HepG2 (cell line): ENCODE measurements at regions not wholly inside any gene's neighbourhood (a gene's known extent, or its start where the extent isn't known, plus 50 kb on each side); places are given as distances from the start of the nearest gene placed in this dataset.

ENCODE experiments used
- ARNT ChIP-seq: fragments of 450-650 bp; IDR thresholded peaks from 2 replicates; pipeline ENCODE4 v1.6.1; 2017
- CBFB ChIP-seq: sonication (generic); formaldehyde crosslinking; IDR thresholded peaks from 2 replicates; pipeline ENCODE4 v1.4.0; 2020; ENCODE audit warnings: missing genetic modification reagents
- CREB1 ChIP-seq, 2 experiments: fragments of 450-650 bp in 1 of 2; IDR thresholded peaks; 2 replicates each; pipeline ENCODE4 v1.6.1; 2016 to 2017; ENCODE audit warnings: control low read depth in 1 of 2, mild to moderate bottlenecking in 1 of 2, missing compliant biosample characterization in 1 of 2, missing genetic modification characterization in 1 of 2
- DMAP1 ChIP-seq: IDR thresholded peaks from 2 replicates; pipeline ENCODE4 v1.6.1; 2016
- EEA1 ChIP-seq: sonication (generic); formaldehyde crosslinking; IDR thresholded peaks from 2 replicates; pipeline ENCODE4 v1.5.1; 2020; ENCODE audit warnings: mild to moderate bottlenecking, missing genetic modification reagents, borderline replicate concordance
- KLF6 ChIP-seq: IDR thresholded peaks from 2 replicates; pipeline ENCODE4 v1.8.0; 2016; ENCODE audit warnings: missing biosample characterization, missing genetic modification reagents
- MTF2 ChIP-seq: sonication (generic); formaldehyde crosslinking; IDR thresholded peaks from 2 replicates; pipeline ENCODE4 v1.5.0; 2020; ENCODE audit warnings: missing genetic modification reagents, borderline replicate concordance
- RFXAP ChIP-seq: sonication (generic); formaldehyde crosslinking; IDR thresholded peaks from 2 replicates; pipeline ENCODE4 v1.4.0; 2020; ENCODE audit warnings: missing genetic modification reagents, borderline replicate concordance
- ZNF510 ChIP-seq: sonication (generic); formaldehyde crosslinking; IDR thresholded peaks from 2 replicates; pipeline ENCODE4 v1.4.0; 2020; ENCODE audit warnings: low read depth, mild to moderate bottlenecking, missing genetic modification reagents
- TF ChIP-seq, protein P1 (sequence below): sonication (generic); formaldehyde crosslinking; IDR thresholded peaks from 2 replicates; pipeline ENCODE4 v1.9.0; 2022; ENCODE audit warnings: low read depth, missing genetic modification reagents
- TF ChIP-seq, protein P2 (sequence below): sonication (generic); formaldehyde crosslinking; IDR thresholded peaks from 2 replicates; pipeline ENCODE4 v1.4.0; 2020; ENCODE audit warnings: missing genetic modification reagents
- TF ChIP-seq, protein P3 (sequence below): sonication (generic); formaldehyde crosslinking; IDR thresholded peaks from 2 replicates; pipeline ENCODE4 v1.4.0; 2020; ENCODE audit warnings: missing genetic modification reagents, mild to moderate bottlenecking, borderline replicate concordance
- TF ChIP-seq, protein P4 (sequence below): IDR thresholded peaks from 2 replicates; pipeline ENCODE4 v1.6.1; 2018; ENCODE audit warnings: missing genetic modification reagents

DNA sequence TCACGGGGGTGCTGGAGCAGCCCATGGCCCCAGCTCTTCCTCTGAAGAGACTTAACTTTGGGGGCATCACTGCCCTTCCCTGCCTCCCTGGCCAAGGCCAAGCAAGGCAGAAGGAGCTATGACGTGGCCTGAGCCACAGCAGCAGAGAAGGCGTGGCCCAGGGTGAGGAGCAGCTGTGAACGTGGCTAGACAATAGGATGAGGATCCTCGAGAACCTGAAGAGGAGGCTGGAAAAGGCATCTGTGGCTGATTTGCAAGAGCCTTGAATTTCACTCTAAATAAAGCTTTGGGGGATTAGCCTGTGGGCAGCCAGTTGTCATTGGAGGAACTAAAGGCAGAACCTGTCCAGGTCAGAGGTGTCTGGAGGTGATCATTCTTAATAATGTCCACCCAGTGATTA, 652.9 kb upstream of the ID2 start:
- no peak for TF ChIP-seq EEA1 (CRISPR knock-in tag)
- no peak for TF ChIP-seq CREB1 (IDR thresholded peaks at IDR 0.05)
- no peak for TF ChIP-seq CREB1 (CRISPR knock-in tag; IDR thresholded peaks at IDR 0.05)
- TF ChIP-seq CBFB (CRISPR knock-in tag) = no peak
- TF ChIP-seq, protein P1, sequence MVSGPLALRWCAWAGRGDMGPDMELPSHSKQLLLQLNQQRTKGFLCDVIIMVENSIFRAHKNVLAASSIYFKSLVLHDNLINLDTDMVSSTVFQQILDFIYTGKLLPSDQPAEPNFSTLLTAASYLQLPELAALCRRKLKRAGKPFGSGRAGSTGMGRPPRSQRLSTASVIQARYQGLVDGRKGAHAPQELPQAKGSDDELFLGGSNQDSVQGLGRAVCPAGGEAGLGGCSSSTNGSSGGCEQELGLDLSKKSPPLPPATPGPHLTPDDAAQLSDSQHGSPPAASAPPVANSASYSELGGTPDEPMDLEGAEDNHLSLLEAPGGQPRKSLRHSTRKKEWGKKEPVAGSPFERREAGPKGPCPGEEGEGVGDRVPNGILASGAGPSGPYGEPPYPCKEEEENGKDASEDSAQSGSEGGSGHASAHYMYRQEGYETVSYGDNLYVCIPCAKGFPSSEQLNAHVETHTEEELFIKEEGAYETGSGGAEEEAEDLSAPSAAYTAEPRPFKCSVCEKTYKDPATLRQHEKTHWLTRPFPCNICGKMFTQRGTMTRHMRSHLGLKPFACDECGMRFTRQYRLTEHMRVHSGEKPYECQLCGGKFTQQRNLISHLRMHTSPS (CRISPR knock-in tag) = no peak
- TF ChIP-seq, protein P2, sequence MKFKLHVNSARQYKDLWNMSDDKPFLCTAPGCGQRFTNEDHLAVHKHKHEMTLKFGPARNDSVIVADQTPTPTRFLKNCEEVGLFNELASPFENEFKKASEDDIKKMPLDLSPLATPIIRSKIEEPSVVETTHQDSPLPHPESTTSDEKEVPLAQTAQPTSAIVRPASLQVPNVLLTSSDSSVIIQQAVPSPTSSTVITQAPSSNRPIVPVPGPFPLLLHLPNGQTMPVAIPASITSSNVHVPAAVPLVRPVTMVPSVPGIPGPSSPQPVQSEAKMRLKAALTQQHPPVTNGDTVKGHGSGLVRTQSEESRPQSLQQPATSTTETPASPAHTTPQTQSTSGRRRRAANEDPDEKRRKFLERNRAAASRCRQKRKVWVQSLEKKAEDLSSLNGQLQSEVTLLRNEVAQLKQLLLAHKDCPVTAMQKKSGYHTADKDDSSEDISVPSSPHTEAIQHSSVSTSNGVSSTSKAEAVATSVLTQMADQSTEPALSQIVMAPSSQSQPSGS = no peak
- TF ChIP-seq, protein P3, sequence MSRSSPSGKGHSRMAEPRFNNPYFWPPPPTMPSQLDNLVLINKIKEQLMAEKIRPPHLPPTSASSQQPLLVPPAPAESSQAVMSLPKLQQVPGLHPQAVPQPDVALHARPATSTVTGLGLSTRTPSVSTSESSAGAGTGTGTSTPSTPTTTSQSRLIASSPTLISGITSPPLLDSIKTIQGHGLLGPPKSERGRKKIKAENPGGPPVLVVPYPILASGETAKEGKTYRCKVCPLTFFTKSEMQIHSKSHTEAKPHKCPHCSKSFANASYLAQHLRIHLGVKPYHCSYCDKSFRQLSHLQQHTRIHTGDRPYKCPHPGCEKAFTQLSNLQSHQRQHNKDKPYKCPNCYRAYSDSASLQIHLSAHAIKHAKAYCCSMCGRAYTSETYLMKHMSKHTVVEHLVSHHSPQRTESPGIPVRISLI (CRISPR knock-in tag) = no peak
- TF ChIP-seq, protein P4, sequence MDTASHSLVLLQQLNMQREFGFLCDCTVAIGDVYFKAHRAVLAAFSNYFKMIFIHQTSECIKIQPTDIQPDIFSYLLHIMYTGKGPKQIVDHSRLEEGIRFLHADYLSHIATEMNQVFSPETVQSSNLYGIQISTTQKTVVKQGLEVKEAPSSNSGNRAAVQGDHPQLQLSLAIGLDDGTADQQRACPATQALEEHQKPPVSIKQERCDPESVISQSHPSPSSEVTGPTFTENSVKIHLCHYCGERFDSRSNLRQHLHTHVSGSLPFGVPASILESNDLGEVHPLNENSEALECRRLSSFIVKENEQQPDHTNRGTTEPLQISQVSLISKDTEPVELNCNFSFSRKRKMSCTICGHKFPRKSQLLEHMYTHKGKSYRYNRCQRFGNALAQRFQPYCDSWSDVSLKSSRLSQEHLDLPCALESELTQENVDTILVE (CRISPR knock-in tag) = no peak
- no peak for TF ChIP-seq MTF2
- TF ChIP-seq ARNT = no peak
- no peak for TF ChIP-seq ZNF510
- TF ChIP-seq DMAP1 (CRISPR knock-in tag) = no peak
- TF ChIP-seq RFXAP = no peak
- TF ChIP-seq KLF6 (CRISPR knock-in tag) = no peak
